ENCODE measurements at regions not wholly inside any gene's neighbourhood (a gene's known extent, or its start where the extent isn't known, plus 50 kb on each side); places are given as distances from the start of the nearest gene placed in this dataset.
A peak's percentile ranks its signal among the peaks of the same experiment; 100 is the strongest.

GRCh38 chr11:19607656-19608360, 104.8 kb upstream of the NAV2 start:
- Histone ChIP-seq H3K9me3 (no peaks in the 10 kb centered on the region), H3K27ac (no peak overlapping the region), H3K27me3 (no peaks in the 10 kb centered on the region), H3K4me1 (peaks cover 6% of the 10 kb centered on the region), H3K36me3 (no peaks in the 10 kb centered on the region), H3K4me3 (no peak overlapping the region)
- intact Hi-C loops (cut with DNase I): no loop called here
- no peak for DNase-seq
- peak; percentile 72 for ATAC-seq
- TF ChIP-seq, protein P1, sequence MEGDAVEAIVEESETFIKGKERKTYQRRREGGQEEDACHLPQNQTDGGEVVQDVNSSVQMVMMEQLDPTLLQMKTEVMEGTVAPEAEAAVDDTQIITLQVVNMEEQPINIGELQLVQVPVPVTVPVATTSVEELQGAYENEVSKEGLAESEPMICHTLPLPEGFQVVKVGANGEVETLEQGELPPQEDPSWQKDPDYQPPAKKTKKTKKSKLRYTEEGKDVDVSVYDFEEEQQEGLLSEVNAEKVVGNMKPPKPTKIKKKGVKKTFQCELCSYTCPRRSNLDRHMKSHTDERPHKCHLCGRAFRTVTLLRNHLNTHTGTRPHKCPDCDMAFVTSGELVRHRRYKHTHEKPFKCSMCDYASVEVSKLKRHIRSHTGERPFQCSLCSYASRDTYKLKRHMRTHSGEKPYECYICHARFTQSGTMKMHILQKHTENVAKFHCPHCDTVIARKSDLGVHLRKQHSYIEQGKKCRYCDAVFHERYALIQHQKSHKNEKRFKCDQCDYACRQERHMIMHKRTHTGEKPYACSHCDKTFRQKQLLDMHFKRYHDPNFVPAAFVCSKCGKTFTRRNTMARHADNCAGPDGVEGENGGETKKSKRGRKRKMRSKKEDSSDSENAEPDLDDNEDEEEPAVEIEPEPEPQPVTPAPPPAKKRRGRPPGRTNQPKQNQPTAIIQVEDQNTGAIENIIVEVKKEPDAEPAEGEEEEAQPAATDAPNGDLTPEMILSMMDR (IDR thresholded peaks at IDR 0.05): no peak

- Histone ChIP-seq H3K4me1 (peaks cover 6% of the 10 kb centered on the region), H3K27ac (no peak overlapping the region), H3K36me3 (no peaks in the 10 kb centered on the region), H3K27me3 (no peaks in the 10 kb centered on the region), H3K4me3 (no peak overlapping the region), H3K9me3 (no peaks in the 10 kb centered on the region)
- TF ChIP-seq, protein P1 (IDR thresholded peaks at IDR 0.05): no peak
- ATAC-seq: no peak
- intact Hi-C loops (cut with DNase I): no loop called here
- no peak for DNase-seq
Observed at GRCh38 chr11:19606856-19607655, 105.6 kb upstream of the NAV2 start.

DNA sequence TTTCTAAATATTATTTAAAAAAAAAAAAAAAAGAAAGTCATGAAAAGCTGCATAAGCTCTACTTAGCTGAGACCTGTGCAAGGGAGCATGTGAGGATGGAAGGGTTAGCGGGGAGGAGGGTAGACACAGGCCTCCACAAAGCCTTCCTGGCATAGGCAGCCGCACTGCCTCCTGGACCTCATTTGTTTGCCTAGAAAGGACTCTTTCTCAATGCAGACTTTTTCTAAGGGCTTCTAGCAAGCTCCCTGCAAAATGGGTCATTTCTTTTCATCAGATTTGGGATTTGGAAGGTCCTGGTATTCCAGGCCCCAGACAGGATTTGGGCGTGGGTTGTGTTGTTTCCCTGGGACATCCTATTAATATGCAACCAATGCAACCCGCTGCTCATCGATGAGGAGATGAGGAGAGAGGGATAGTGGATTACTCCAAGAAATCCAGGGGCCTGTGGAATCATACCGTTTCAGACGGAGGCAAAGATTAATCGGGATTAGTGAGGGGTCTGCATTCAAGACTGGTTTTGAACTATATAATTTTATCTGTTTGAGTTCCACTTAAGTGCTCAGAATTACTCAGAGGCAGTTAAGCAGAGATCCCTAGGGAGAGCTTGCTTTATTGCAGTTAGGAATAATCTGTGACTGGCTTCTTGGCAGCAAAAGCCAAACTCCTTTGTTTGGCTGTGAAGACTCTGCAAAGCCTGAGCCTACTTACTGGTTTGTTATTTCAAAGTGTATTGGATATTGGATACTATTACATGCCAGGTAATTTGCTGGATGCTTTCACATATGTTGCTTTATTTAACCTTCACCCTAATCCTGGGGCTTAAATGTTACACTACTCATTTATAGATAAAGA, 106.9 kb upstream of the NAV2 start:
- DNase-seq (no peak), ATAC-seq (no peak)
- Histone ChIP-seq H3K27ac (no peak overlapping the region), H3K36me3 (no peaks in the 10 kb centered on the region), H3K4me3 (no peak overlapping the region), H3K4me1 (peaks cover 6% of the 10 kb centered on the region), H3K9me3 (no peaks in the 10 kb centered on the region), H3K27me3 (no peaks in the 10 kb centered on the region)
- intact Hi-C loops (cut with DNase I): no loop called here
- TF ChIP-seq, protein P1 (IDR thresholded peaks at IDR 0.05): no peak

GRCh38 chr11:19604679-19605375, 107.8 kb upstream of the NAV2 start:
- no peak for DNase-seq
- Histone ChIP-seq H3K4me3 (no peak overlapping the region), H3K9me3 (no peaks in the 10 kb centered on the region), H3K27ac (no peak overlapping the region), H3K4me1 (peaks cover 6% of the 10 kb centered on the region), H3K27me3 (no peaks in the 10 kb centered on the region), H3K36me3 (no peaks in the 10 kb centered on the region)
- TF ChIP-seq, protein P1 (IDR thresholded peaks at IDR 0.05): no peak
- intact Hi-C loops (cut with DNase I): no loop called here
- no peak for ATAC-seq

- Histone ChIP-seq H3K4me3 (no peak overlapping the region), H3K9me3 (no peaks in the 10 kb centered on the region), H3K36me3 (no peaks in the 10 kb centered on the region), H3K27me3 (no peaks in the 10 kb centered on the region), H3K4me1 (peaks cover 3% of the 10 kb centered on the region), H3K27ac (no peak overlapping the region)
- TF ChIP-seq, protein P1 (IDR thresholded peaks at IDR 0.05): no peak
- no peak for DNase-seq
- ATAC-seq: no peak
- intact Hi-C loops (cut with DNase I): no loop called here
Observed at GRCh38 chr11:19603771-19604170, 108.9 kb upstream of the NAV2 start.

All from upper lobe of right lung (tissue), 1 donor.